ENCODE measurements at regions not wholly inside any gene's neighbourhood (a gene's known extent, or its start where the extent isn't known, plus 50 kb on each side); places are given as distances from the start of the nearest gene placed in this dataset.

DNA sequence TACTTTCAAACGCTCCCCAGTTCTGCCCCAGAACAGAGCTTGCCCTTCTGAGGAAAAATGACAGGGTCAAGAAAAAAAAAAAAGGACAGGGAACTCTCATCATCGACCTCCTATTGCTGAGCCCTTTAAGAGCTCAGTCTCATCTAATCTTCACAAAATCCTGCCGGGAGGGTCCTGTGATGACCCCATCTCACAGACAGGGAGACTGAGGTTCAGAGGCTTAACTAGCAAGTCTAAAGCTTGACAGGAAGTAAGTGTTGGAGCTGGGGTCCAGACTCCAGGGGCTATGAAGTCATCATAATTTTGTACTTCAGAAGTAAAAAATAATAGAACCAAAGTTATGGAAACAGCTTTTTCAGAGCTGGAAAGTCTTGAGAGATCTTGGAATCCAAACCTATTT is 171.1 kb upstream of the MYCN start:
- ATAC-seq (no peak), DNase-seq (ENCODE audit: low spot score) (no peak)
- no peak overlapping the region for H3K27ac ChIP-seq (ENCODE audit: low read depth)
- Mint-ChIP-seq H3K36me3 (ENCODE audit: low read depth) (no peaks in the 10 kb centered on the region), H3K4me1 (peaks cover 15% of the 10 kb centered on the region), H3K27ac (no peak overlapping the region), H3K27me3 (ENCODE audit: insufficient read depth, low read depth, poor library complexity) (peaks cover 7% of the 10 kb centered on the region), H3K4me3 (no peak overlapping the region; the same call in 2 of the 3 replicates), H3K9me3 (no peaks in the 10 kb centered on the region; the same call in 2 of the 3 replicates)
- no peaks in the 10 kb centered on the region for H4K20me1 ChIP-seq (replicated peaks; ENCODE audit: insufficient read depth)
- no peaks in the 10 kb centered on the region for H3K79me2 ChIP-seq (replicated peaks; ENCODE audit: insufficient read depth)
- no peak overlapping the region for H2AFZ ChIP-seq
- TF ChIP-seq, protein P1, sequence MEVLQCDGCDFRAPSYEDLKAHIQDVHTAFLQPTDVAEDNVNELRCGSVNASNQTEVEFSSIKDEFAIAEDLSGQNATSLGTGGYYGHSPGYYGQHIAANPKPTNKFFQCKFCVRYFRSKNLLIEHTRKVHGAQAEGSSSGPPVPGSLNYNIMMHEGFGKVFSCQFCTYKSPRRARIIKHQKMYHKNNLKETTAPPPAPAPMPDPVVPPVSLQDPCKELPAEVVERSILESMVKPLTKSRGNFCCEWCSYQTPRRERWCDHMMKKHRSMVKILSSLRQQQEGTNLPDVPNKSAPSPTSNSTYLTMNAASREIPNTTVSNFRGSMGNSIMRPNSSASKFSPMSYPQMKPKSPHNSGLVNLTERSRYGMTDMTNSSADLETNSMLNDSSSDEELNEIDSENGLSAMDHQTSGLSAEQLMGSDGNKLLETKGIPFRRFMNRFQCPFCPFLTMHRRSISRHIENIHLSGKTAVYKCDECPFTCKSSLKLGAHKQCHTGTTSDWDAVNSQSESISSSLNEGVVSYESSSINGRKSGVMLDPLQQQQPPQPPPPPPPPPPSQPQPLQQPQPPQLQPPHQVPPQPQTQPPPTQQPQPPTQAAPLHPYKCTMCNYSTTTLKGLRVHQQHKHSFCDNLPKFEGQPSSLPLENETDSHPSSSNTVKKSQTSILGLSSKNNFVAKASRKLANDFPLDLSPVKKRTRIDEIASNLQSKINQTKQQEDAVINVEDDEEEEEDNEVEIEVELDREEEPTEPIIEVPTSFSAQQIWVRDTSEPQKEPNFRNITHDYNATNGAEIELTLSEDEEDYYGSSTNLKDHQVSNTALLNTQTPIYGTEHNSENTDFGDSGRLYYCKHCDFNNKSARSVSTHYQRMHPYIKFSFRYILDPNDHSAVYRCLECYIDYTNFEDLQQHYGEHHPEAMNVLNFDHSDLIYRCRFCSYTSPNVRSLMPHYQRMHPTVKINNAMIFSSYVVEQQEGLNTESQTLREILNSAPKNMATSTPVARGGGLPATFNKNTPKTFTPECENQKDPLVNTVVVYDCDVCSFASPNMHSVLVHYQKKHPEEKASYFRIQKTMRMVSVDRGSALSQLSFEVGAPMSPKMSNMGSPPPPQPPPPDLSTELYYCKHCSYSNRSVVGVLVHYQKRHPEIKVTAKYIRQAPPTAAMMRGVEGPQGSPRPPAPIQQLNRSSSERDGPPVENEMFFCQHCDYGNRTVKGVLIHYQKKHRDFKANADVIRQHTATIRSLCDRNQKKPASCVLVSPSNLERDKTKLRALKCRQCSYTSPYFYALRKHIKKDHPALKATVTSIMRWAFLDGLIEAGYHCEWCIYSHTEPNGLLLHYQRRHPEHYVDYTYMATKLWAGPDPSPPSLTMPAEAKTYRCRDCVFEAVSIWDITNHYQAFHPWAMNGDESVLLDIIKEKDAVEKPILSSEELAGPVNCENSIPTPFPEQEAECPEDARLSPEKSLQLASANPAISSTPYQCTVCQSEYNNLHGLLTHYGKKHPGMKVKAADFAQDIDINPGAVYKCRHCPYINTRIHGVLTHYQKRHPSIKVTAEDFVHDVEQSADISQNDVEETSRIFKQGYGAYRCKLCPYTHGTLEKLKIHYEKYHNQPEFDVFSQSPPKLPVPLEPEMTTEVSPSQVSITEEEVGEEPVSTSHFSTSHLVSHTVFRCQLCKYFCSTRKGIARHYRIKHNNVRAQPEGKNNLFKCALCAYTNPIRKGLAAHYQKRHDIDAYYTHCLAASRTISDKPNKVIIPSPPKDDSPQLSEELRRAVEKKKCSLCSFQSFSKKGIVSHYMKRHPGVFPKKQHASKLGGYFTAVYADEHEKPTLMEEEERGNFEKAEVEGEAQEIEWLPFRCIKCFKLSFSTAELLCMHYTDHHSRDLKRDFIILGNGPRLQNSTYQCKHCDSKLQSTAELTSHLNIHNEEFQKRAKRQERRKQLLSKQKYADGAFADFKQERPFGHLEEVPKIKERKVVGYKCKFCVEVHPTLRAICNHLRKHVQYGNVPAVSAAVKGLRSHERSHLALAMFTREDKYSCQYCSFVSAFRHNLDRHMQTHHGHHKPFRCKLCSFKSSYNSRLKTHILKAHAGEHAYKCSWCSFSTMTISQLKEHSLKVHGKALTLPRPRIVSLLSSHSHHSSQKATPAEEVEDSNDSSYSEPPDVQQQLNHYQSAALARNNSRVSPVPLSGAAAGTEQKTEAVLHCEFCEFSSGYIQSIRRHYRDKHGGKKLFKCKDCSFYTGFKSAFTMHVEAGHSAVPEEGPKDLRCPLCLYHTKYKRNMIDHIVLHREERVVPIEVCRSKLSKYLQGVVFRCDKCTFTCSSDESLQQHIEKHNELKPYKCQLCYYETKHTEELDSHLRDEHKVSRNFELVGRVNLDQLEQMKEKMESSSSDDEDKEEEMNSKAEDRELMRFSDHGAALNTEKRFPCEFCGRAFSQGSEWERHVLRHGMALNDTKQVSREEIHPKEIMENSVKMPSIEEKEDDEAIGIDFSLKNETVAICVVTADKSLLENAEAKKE (CRISPR knock-in tag; IDR thresholded peaks at IDR 0.05) = no peak
- TF ChIP-seq EZH2 (IDR thresholded peaks at IDR 0.05; ENCODE audit: low read depth, unreplicated experiment) (no peak), STAT1 (IDR thresholded peaks at IDR 0.05; ENCODE audit: unreplicated experiment) (no peak), CREB1 (CRISPR knock-in tag; IDR thresholded peaks at IDR 0.05; ENCODE audit: low read depth) (no peak), ZNF114 (CRISPR knock-in tag; IDR thresholded peaks at IDR 0.05) (no peak), POLR2AphosphoS5 (IDR thresholded peaks at IDR 0.05; ENCODE audit: low read depth) (no peak), ZNF331 (CRISPR knock-in tag; IDR thresholded peaks at IDR 0.05; ENCODE audit: low read depth) (no peak), EZH2phosphoT487 (IDR thresholded peaks at IDR 0.05; ENCODE audit: unreplicated experiment) (no peak), NANOG (IDR thresholded peaks at IDR 0.05; ENCODE audit: borderline replicate concordance) (no peak), JUNB (IDR thresholded peaks at IDR 0.05; ENCODE audit: unreplicated experiment) (no peak)
- TF ChIP-seq, protein P2, sequence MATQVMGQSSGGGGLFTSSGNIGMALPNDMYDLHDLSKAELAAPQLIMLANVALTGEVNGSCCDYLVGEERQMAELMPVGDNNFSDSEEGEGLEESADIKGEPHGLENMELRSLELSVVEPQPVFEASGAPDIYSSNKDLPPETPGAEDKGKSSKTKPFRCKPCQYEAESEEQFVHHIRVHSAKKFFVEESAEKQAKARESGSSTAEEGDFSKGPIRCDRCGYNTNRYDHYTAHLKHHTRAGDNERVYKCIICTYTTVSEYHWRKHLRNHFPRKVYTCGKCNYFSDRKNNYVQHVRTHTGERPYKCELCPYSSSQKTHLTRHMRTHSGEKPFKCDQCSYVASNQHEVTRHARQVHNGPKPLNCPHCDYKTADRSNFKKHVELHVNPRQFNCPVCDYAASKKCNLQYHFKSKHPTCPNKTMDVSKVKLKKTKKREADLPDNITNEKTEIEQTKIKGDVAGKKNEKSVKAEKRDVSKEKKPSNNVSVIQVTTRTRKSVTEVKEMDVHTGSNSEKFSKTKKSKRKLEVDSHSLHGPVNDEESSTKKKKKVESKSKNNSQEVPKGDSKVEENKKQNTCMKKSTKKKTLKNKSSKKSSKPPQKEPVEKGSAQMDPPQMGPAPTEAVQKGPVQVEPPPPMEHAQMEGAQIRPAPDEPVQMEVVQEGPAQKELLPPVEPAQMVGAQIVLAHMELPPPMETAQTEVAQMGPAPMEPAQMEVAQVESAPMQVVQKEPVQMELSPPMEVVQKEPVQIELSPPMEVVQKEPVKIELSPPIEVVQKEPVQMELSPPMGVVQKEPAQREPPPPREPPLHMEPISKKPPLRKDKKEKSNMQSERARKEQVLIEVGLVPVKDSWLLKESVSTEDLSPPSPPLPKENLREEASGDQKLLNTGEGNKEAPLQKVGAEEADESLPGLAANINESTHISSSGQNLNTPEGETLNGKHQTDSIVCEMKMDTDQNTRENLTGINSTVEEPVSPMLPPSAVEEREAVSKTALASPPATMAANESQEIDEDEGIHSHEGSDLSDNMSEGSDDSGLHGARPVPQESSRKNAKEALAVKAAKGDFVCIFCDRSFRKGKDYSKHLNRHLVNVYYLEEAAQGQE (IDR thresholded peaks at IDR 0.05; ENCODE audit: unreplicated experiment) = no peak
- TF ChIP-seq, protein P3, sequence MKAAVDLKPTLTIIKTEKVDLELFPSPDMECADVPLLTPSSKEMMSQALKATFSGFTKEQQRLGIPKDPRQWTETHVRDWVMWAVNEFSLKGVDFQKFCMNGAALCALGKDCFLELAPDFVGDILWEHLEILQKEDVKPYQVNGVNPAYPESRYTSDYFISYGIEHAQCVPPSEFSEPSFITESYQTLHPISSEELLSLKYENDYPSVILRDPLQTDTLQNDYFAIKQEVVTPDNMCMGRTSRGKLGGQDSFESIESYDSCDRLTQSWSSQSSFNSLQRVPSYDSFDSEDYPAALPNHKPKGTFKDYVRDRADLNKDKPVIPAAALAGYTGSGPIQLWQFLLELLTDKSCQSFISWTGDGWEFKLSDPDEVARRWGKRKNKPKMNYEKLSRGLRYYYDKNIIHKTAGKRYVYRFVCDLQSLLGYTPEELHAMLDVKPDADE (IDR thresholded peaks at IDR 0.05) = no peak
- TF ChIP-seq, protein P4, sequence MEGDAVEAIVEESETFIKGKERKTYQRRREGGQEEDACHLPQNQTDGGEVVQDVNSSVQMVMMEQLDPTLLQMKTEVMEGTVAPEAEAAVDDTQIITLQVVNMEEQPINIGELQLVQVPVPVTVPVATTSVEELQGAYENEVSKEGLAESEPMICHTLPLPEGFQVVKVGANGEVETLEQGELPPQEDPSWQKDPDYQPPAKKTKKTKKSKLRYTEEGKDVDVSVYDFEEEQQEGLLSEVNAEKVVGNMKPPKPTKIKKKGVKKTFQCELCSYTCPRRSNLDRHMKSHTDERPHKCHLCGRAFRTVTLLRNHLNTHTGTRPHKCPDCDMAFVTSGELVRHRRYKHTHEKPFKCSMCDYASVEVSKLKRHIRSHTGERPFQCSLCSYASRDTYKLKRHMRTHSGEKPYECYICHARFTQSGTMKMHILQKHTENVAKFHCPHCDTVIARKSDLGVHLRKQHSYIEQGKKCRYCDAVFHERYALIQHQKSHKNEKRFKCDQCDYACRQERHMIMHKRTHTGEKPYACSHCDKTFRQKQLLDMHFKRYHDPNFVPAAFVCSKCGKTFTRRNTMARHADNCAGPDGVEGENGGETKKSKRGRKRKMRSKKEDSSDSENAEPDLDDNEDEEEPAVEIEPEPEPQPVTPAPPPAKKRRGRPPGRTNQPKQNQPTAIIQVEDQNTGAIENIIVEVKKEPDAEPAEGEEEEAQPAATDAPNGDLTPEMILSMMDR (conservative IDR thresholded peaks at IDR 0.05; ENCODE audit: low read depth in 2 of 2) = no peak
- no peaks in the 10 kb centered on the region for H3K27me3 ChIP-seq (ENCODE audit: insufficient read depth)
- H3K4me3 ChIP-seq = no peak overlapping the region
- no peaks in the 10 kb centered on the region for H3K36me3 ChIP-seq (ENCODE audit: insufficient read depth)
- H3K4me2 ChIP-seq = no peak overlapping the region
- no peaks in the 10 kb centered on the region for H3F3A ChIP-seq (replicated peaks; ENCODE audit: low read depth)
- no peaks in the 10 kb centered on the region for H3K4me1 ChIP-seq (ENCODE audit: insufficient read depth)
- no peaks in the 10 kb centered on the region for H3K9me2 ChIP-seq (ENCODE audit: insufficient read depth)

Measured in GM23338 (cell line).